ENCODE measurements at regions not wholly inside any gene's neighbourhood (a gene's known extent, or its start where the extent isn't known, plus 50 kb on each side); places are given as distances from the start of the nearest gene placed in this dataset.
A peak's percentile ranks its signal among the peaks of the same experiment; 100 is the strongest.

DNA sequence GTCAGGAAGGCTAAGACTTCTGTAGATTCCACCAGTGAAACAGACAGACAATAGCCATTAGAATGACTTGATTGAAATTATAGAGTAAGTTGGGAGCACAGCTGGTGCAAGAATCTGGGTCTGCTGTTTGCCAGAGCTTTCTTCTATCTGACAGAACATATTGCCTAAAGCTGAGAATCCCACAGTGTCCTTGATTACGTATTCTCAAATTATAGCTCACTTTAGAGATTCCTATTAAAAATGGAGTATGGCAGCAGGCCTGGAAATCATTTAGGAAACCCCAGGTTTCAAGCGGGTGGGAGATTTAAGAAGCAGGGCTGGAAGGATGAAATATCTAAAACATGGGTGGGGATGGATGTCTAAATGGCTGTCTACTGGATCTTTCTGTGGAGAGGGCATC is 639.7 kb upstream of the CXADR start:
- Histone ChIP-seq H3K27ac (no peak overlapping the region), H3K27me3 (no peaks in the 10 kb centered on the region), H3K4me3 (no peak overlapping the region), H3K9me3 (ENCODE audit: low read depth) (no peaks in the 10 kb centered on the region), H3K36me3 (no peaks in the 10 kb centered on the region), H3K4me1 (ENCODE audit: low read depth) (no peaks in the 10 kb centered on the region)
- no peak for TF ChIP-seq CTCF (IDR thresholded peaks at IDR 0.05; ENCODE audit: low read depth, low read length)
- no peak for DNase-seq (ENCODE audit: low read depth in 1 of 2, low spot score in 1 of 2)

GRCh38 chr21:16873596-16873995 is 639.2 kb upstream of the CXADR start:
- H3K4me1 ChIP-seq (ENCODE audit: low read depth): no peaks in the 10 kb centered on the region
- H3K4me3 ChIP-seq: no peak overlapping the region
- no peaks in the 10 kb centered on the region for H3K27me3 ChIP-seq
- H3K9me3 ChIP-seq (ENCODE audit: low read depth): no peaks in the 10 kb centered on the region
- no peak for DNase-seq (ENCODE audit: low read depth in 1 of 2, low spot score in 1 of 2)
- TF ChIP-seq CTCF (IDR thresholded peaks at IDR 0.05; ENCODE audit: low read depth, low read length): no peak
- no peak overlapping the region for H3K27ac ChIP-seq
- no peaks in the 10 kb centered on the region for H3K36me3 ChIP-seq

GRCh38 chr21:16879479-16879878 is 633.4 kb upstream of the CXADR start:
- DNase-seq (ENCODE audit: low read depth in 1 of 2, low spot score in 1 of 2): no peak

DNA sequence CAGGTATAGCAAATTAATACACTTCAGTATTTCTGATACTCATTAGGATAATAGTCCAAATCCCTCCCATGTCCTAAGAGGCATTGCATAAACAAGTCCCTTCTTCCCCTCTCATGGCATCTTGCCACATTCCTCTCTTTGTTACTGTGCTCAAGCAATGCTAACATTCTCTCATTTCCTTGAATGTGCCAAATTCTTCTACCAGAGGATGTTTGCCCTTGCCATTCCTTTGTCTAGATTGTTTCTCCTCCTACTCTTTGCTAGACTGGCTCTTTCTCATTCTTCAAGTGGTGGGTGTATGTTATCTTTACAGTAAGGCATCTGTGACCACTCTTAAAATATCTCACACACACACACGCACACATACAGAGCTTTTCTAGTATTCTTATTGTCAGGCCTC is 621.0 kb upstream of the CXADR start:
- Histone ChIP-seq H3K27ac (no peak overlapping the region), H3K27me3 (no peaks in the 10 kb centered on the region), H3K9me3 (ENCODE audit: low read depth) (no peaks in the 10 kb centered on the region), H3K4me1 (ENCODE audit: low read depth) (no peaks in the 10 kb centered on the region), H3K4me3 (no peak overlapping the region), H3K36me3 (no peaks in the 10 kb centered on the region)
- TF ChIP-seq CTCF (IDR thresholded peaks at IDR 0.05; ENCODE audit: low read depth, low read length): no peak
- DNase-seq (ENCODE audit: low read depth in 1 of 2, low spot score in 1 of 2): peak in 1 of 2 donors; percentile 79

More at GRCh38 chr21:16879479-16879878, 633.4 kb upstream of the CXADR start:
- Histone ChIP-seq H3K9me3 (ENCODE audit: low read depth) (no peaks in the 10 kb centered on the region), H3K4me3 (no peak overlapping the region), H3K4me1 (ENCODE audit: low read depth) (no peaks in the 10 kb centered on the region), H3K27ac (no peak overlapping the region), H3K27me3 (no peaks in the 10 kb centered on the region), H3K36me3 (no peaks in the 10 kb centered on the region)
- TF ChIP-seq CTCF (IDR thresholded peaks at IDR 0.05; ENCODE audit: low read depth, low read length): no peak

GRCh38 chr21:16900685-16901084 is 612.2 kb upstream of the CXADR start:
- Histone ChIP-seq H3K27ac (no peak overlapping the region), H3K4me1 (ENCODE audit: low read depth) (no peaks in the 10 kb centered on the region), H3K36me3 (no peaks in the 10 kb centered on the region), H3K4me3 (no peak overlapping the region), H3K9me3 (ENCODE audit: low read depth) (no peaks in the 10 kb centered on the region), H3K27me3 (no peaks in the 10 kb centered on the region)
- no peak for TF ChIP-seq CTCF (IDR thresholded peaks at IDR 0.05; ENCODE audit: low read depth, low read length)
- DNase-seq (ENCODE audit: low read depth in 1 of 2, low spot score in 1 of 2): peak in 1 of 2 donors; percentile 1

DNA sequence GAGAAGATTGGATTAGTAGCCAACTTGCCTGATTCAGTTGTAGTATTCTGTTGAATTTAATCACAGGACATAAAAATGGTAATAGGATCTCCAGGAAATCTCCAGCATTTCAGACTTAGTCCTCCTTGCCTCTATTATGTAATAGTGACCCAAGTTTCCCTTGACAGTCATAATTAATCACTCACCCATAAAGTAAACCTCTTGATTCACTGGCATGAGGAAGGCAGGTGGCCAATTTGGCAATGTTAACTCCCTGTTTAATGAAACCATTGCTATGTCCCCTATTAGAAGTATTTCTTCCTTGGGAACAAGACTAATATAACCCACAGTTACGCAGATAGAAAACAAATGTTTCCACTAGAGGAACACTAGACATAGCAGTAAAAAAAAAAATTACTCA is 604.8 kb upstream of the CXADR start:
- no peak for DNase-seq (ENCODE audit: low read depth in 1 of 2, low spot score in 1 of 2)
- no peak overlapping the region for H3K27ac ChIP-seq
- H3K4me1 ChIP-seq (ENCODE audit: low read depth): no peaks in the 10 kb centered on the region
- no peak overlapping the region for H3K4me3 ChIP-seq
- H3K36me3 ChIP-seq: no peaks in the 10 kb centered on the region
- H3K27me3 ChIP-seq: no peaks in the 10 kb centered on the region
- H3K9me3 ChIP-seq (ENCODE audit: low read depth): no peaks in the 10 kb centered on the region
- TF ChIP-seq CTCF (IDR thresholded peaks at IDR 0.05; ENCODE audit: low read depth, low read length): no peak
